H9 (cell line): ENCODE measurements at regions not wholly inside any gene's neighbourhood (a gene's known extent, or its start where the extent isn't known, plus 50 kb on each side); places are given as distances from the start of the nearest gene placed in this dataset.

Experiments
- DNase-seq: peaks from one replicate; pipeline ENCODE4 v3.0.0-alpha.2; 2017
- H2AFZ ChIP-seq: one replicate; pipeline ENCODE4 v1.6.1; 2013; ENCODE audit warnings: mild to moderate bottlenecking, low read length, control low read depth, moderate library complexity
- H2AK5ac ChIP-seq: 2 replicates; pipeline ENCODE4 v1.6.1; 2013; ENCODE audit warnings: low read length, control low read depth, mixed read lengths; ENCODE audit not compliant: insufficient read length
- H2BK120ac ChIP-seq: one replicate; pipeline ENCODE4 v1.6.1; 2013; ENCODE audit warnings: low read depth, mild to moderate bottlenecking, low read length, control low read depth, inconsistent platforms; ENCODE audit not compliant: poor library complexity, severe bottlenecking
- H2BK12ac ChIP-seq: 2 replicates; pipeline ENCODE4 v1.6.1; 2013; ENCODE audit warnings: low read length, control low read depth, mixed read lengths, low read depth; ENCODE audit not compliant: insufficient read length
- H2BK15ac ChIP-seq: 2 replicates; pipeline ENCODE4 v1.6.1; 2013; ENCODE audit warnings: low read depth, low read length, control low read depth
- H2BK20ac ChIP-seq: one replicate; pipeline ENCODE4 v1.6.1; 2013; ENCODE audit warnings: low read depth, mild to moderate bottlenecking, low read length, control low read depth, inconsistent platforms; ENCODE audit not compliant: poor library complexity, severe bottlenecking
- H2BK5ac ChIP-seq: 2 replicates; pipeline ENCODE4 v1.6.1; 2013; ENCODE audit warnings: low read length, control low read depth, mixed read lengths; ENCODE audit not compliant: insufficient read length
- H3K14ac ChIP-seq: 2 replicates; pipeline ENCODE4 v1.6.1; 2013; ENCODE audit warnings: low read length, control low read depth; ENCODE audit not compliant: insufficient read depth
- H3K18ac ChIP-seq: 2 replicates; pipeline ENCODE4 v1.6.1; 2013; ENCODE audit warnings: low read depth, mild to moderate bottlenecking, mixed read lengths, low read length, control low read depth; ENCODE audit not compliant: insufficient read length
- H3K23ac ChIP-seq: 2 replicates; pipeline ENCODE4 v1.6.1; 2013; ENCODE audit warnings: low read length, control low read depth, mixed read lengths, low read depth; ENCODE audit not compliant: insufficient read length
- H3K23me2 ChIP-seq: 2 replicates; pipeline ENCODE4 v1.6.1; 2013; ENCODE audit warnings: low read depth, mild to moderate bottlenecking, mixed read lengths, low read length, control low read depth; ENCODE audit not compliant: insufficient read length, poor library complexity, severe bottlenecking
- H3K27ac ChIP-seq: 2 replicates; pipeline ENCODE4 v1.5.1; 2013; ENCODE audit warnings: low read length, control low read depth, mixed read lengths, low read depth; ENCODE audit not compliant: insufficient read length
- H3K27me3 ChIP-seq: 2 replicates; pipeline ENCODE4 v1.6.1; 2013; ENCODE audit warnings: low read length, control low read depth, inconsistent platforms; ENCODE audit not compliant: insufficient read depth
- H3K4ac ChIP-seq: 2 replicates; pipeline ENCODE4 v1.6.1; 2013; ENCODE audit warnings: low read depth, mild to moderate bottlenecking, control low read depth, inconsistent platforms, low read length, moderate library complexity
- H3K4me1 ChIP-seq: 2 replicates; pipeline ENCODE4 v1.6.1; 2013; ENCODE audit warnings: low read length, control low read depth, inconsistent platforms; ENCODE audit not compliant: insufficient read depth
- H3K4me2 ChIP-seq: 2 replicates; pipeline ENCODE4 v1.6.1; 2013; ENCODE audit warnings: low read length, control low read depth, mixed read lengths; ENCODE audit not compliant: insufficient read length, insufficient read depth
- H3K56ac ChIP-seq: 2 replicates; pipeline ENCODE4 v1.6.1; 2013; ENCODE audit warnings: low read depth, mild to moderate bottlenecking, mixed read lengths, low read length, control low read depth; ENCODE audit not compliant: insufficient read length
- H3K79me1 ChIP-seq: 2 replicates; pipeline ENCODE4 v1.6.1; 2013; ENCODE audit warnings: low read depth, mild to moderate bottlenecking, moderate library complexity, low read length, control low read depth, inconsistent platforms; ENCODE audit not compliant: insufficient read depth, poor library complexity, severe bottlenecking
- H3K79me2 ChIP-seq: 2 replicates; pipeline ENCODE4 v1.6.1; 2013; ENCODE audit warnings: low read length, control low read depth, inconsistent platforms; ENCODE audit not compliant: insufficient read depth
- H3K9ac ChIP-seq: 2 replicates; pipeline ENCODE4 v1.6.1; 2013; ENCODE audit warnings: low read length, control low read depth, mixed read lengths; ENCODE audit not compliant: insufficient read length; ENCODE audit errors: extremely low read depth
- H3K9me3 ChIP-seq: one replicate; pipeline ENCODE4 v1.6.1; 2013; ENCODE audit warnings: low read depth, low read length, inconsistent platforms; ENCODE audit not compliant: control insufficient read depth
- H3T11ph ChIP-seq: one replicate; pipeline ENCODE4 v1.6.1; 2013; ENCODE audit warnings: mild to moderate bottlenecking, low read length, control low read depth, inconsistent platforms
- H4K20me1 ChIP-seq: one replicate; pipeline ENCODE4 v1.6.1; 2013; ENCODE audit not compliant: control insufficient read depth, insufficient read length, insufficient read depth
- H4K5ac ChIP-seq: 2 replicates; pipeline ENCODE4 v1.6.1; 2013; ENCODE audit warnings: low read depth, mild to moderate bottlenecking, mixed read lengths, low read length, control low read depth; ENCODE audit not compliant: insufficient read length
- H4K8ac ChIP-seq: replicated peaks from 2 replicates; pipeline ENCODE4 v1.6.1; 2013; ENCODE audit warnings: low read length, control low read depth, mixed read lengths, low read depth; ENCODE audit not compliant: insufficient read length
- H4K91ac ChIP-seq: 2 replicates; pipeline ENCODE4 v1.6.1; 2013; ENCODE audit warnings: low read depth, mild to moderate bottlenecking, moderate library complexity, mixed read lengths, low read length, control low read depth; ENCODE audit not compliant: insufficient read length
- H3K27ac Mint-ChIP-seq, 3 experiments: 2 replicates in 2 of 3; 3 replicates in 1 of 3; pipeline ENCODE4 v1.8.0; 2020 to 2021; ENCODE audit warnings: mixed read lengths in 3 of 3, mild to moderate bottlenecking in 1 of 3, moderate library complexity in 1 of 3
- H3K27me3 Mint-ChIP-seq: 2 replicates; pipeline ENCODE4 v1.8.0; 2021; ENCODE audit warnings: low read depth, mild to moderate bottlenecking, moderate library complexity, mixed read lengths
- H3K36me3 Mint-ChIP-seq, 3 experiments: 2 replicates in 2 of 3; 3 replicates in 1 of 3; pipeline ENCODE4 v1.8.0; 2020 to 2021; ENCODE audit warnings: low read depth in 3 of 3, mixed read lengths in 3 of 3; ENCODE audit not compliant: insufficient read depth in 1 of 3
- H3K4me1 Mint-ChIP-seq, 2 experiments: 2 replicates each; pipeline ENCODE4 v1.8.0; 2020; ENCODE audit warnings: mixed read lengths in 2 of 2
- H3K4me3 Mint-ChIP-seq, 2 experiments: 2 replicates in 1 of 2; 3 replicates in 1 of 2; pipeline ENCODE4 v1.8.0; 2020 to 2021; ENCODE audit warnings: mild to moderate bottlenecking in 2 of 2, mixed read lengths in 2 of 2, moderate library complexity in 1 of 2
- H3K9me3 Mint-ChIP-seq, 2 experiments: 2 replicates in 1 of 2; 3 replicates in 1 of 2; pipeline ENCODE4 v1.8.0; 2020; ENCODE audit warnings: mild to moderate bottlenecking in 2 of 2, mixed read lengths in 2 of 2, moderate library complexity in 1 of 2
- CTCF ChIP-seq: fragments of 200-600 bp; sonication (generic); conservative IDR thresholded peaks from 3 replicates; pipeline ENCODE4 v1.8.0; 2021; ENCODE audit warnings: antibody characterized with exemption, mild to moderate bottlenecking
- WGBS: extraction: QIAGEN DNeasy Blood & Tissue Kit; methylation state at CpG from one replicate; pipeline ENCODE4 v1.1.7; 2013; ENCODE audit warnings: missing lambda C conversion rate, low lambda C conversion rate, mixed read lengths; ENCODE audit not compliant: insufficient read length; ENCODE audit errors: extremely low coverage; 5-methylcytosine and 5-hydroxymethylcytosine counted together

DNA sequence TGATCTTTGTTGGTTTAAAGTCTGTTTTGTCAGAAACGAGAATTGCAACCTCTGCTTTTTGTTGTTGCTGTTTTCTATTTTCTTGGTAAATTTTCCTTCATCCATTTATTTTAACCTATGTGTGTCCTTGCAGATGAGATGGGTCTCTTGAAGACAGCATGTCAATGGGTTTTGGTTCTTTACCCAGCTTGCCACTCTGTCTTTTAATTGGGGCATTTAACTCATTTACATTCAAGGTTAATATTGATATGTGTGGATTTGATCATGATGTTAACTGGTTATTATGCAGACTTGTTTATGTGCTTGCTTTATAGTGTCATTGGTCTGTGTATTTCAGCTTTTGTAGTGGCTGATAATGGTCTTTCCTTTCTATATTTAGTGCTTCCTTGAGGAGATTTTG lies 327.9 kb upstream of the SYT4 start:
- no peak overlapping the region for H2AFZ ChIP-seq
- no peaks in the 10 kb centered on the region for H3K4me1 ChIP-seq
- no peak overlapping the region for H2BK5ac ChIP-seq
- no peak overlapping the region for H2BK20ac ChIP-seq
- no peak overlapping the region for H4K91ac ChIP-seq
- H3K56ac ChIP-seq: no peak overlapping the region
- no peak overlapping the region for H4K8ac ChIP-seq
- H3K27ac Mint-ChIP-seq: no peak overlapping the region
- DNase-seq: no peak
- no peaks in the 10 kb centered on the region for H3K27me3 Mint-ChIP-seq
- H3K79me2 ChIP-seq: no peaks in the 10 kb centered on the region
- WGBS: no CpG with 5 or more reads among the region's 1 CpG
- H3K4me2 ChIP-seq: no peak overlapping the region
- H3K4me3 Mint-ChIP-seq: no peak overlapping the region
- no peak overlapping the region for H2AK5ac ChIP-seq
- H2BK12ac ChIP-seq: no peak overlapping the region
- H3K27me3 ChIP-seq: no peaks in the 10 kb centered on the region
- H3K18ac ChIP-seq: no peak overlapping the region
- no peak overlapping the region for H3K14ac ChIP-seq
- TF ChIP-seq CTCF: no peak
- no peaks in the 10 kb centered on the region for H3K23me2 ChIP-seq
- no peak overlapping the region for H4K5ac ChIP-seq
- H3K9me3 Mint-ChIP-seq: peaks cover 20 to 22% of the 10 kb centered on the region in 2 experiments
- no peak overlapping the region for H2BK15ac ChIP-seq
- no peaks in the 10 kb centered on the region for H3K79me1 ChIP-seq
- peaks cover 2 to 24% (median 3%) of the 10 kb centered on the region in 3 experiments for H3K36me3 Mint-ChIP-seq
- H3K23ac ChIP-seq: no peak overlapping the region
- no peak overlapping the region for H3K27ac ChIP-seq
- no peaks in the 10 kb centered on the region for H3K4me1 Mint-ChIP-seq
- no peak overlapping the region for H2BK120ac ChIP-seq
- no peak overlapping the region for H3K9ac ChIP-seq
- no peak overlapping the region for H3K4ac ChIP-seq
- no peaks in the 10 kb centered on the region for H3K9me3 ChIP-seq
- no peak overlapping the region for H3T11ph ChIP-seq
- H4K20me1 ChIP-seq: no peaks in the 10 kb centered on the region
